Breast epithelium (tissue), 3 donors: ENCODE measurements at regions not wholly inside any gene's neighbourhood (a gene's known extent, or its start where the extent isn't known, plus 50 kb on each side); places are given as distances from the start of the nearest gene placed in this dataset.

Source experiments
- CTCF ChIP-seq, 3 donors: fragments of 450-650 bp; IDR thresholded peaks; one replicate each; pipeline ENCODE4 v1.5.1; 2016 to 2017; ENCODE audit warnings: antibody characterized with exemption in 3 of 3, mild to moderate bottlenecking in 3 of 3, moderate library complexity in 3 of 3
- POLR2A ChIP-seq: fragments of 450-650 bp; IDR thresholded peaks from one replicate; pipeline ENCODE4 v1.6.1; 2016; ENCODE audit warnings: antibody characterized with exemption, mild to moderate bottlenecking, moderate library complexity
- POLR2AphosphoS5 ChIP-seq, 3 donors: sonication (generic); formaldehyde crosslinking; IDR thresholded peaks; one replicate each; pipeline ENCODE4 v1.6.1; 2017; ENCODE audit warnings: antibody characterized with exemption in 3 of 3

- no peak for TF ChIP-seq CTCF (IDR thresholded peaks at IDR 0.05)
- TF ChIP-seq POLR2A, result no peak
- TF ChIP-seq POLR2AphosphoS5 (IDR thresholded peaks at IDR 0.05), result no peak
Observed at GRCh38 chr7:66453340-66453739, 175.3 kb upstream of the KCTD7 start.
